Neural crest cell (in vitro differentiated cells): ENCODE measurements at regions not wholly inside any gene's neighbourhood (a gene's known extent, or its start where the extent isn't known, plus 50 kb on each side); places are given as distances from the start of the nearest gene placed in this dataset.

Source experiments
- DNase-seq: peaks from one replicate; pipeline ENCODE4 v3.0.0; 2021; ENCODE audit warnings: low read depth, mixed read lengths, low spot score
- H3K27ac Mint-ChIP-seq: one replicate; pipeline ENCODE4 v1.8.0; 2021; ENCODE audit warnings: mild to moderate bottlenecking, mixed read lengths; ENCODE audit not compliant: unreplicated experiment
- H3K27me3 Mint-ChIP-seq: 2 replicates; pipeline ENCODE4 v1.8.0; 2021; ENCODE audit warnings: low read depth, mild to moderate bottlenecking, mixed read lengths
- H3K36me3 Mint-ChIP-seq: 2 replicates; pipeline ENCODE4 v1.8.0; 2021; ENCODE audit warnings: low read depth, mild to moderate bottlenecking, mixed read lengths
- H3K4me1 Mint-ChIP-seq: 2 replicates; pipeline ENCODE4 v1.8.0; 2021; ENCODE audit warnings: mixed read lengths
- H3K4me3 Mint-ChIP-seq: one replicate; pipeline ENCODE4 v1.8.0; 2021; ENCODE audit warnings: mild to moderate bottlenecking, mixed read lengths
- H3K9me3 Mint-ChIP-seq: 2 replicates; pipeline ENCODE4 v1.8.0; 2021; ENCODE audit warnings: mixed read lengths
- TF ChIP-seq, protein P1 (sequence below): fragments of 200-600 bp; sonication (generic); conservative IDR thresholded peaks from 2 replicates; pipeline ENCODE4 v1.5.0; 2021; ENCODE audit warnings: antibody characterized with exemption, mild to moderate bottlenecking

DNA sequence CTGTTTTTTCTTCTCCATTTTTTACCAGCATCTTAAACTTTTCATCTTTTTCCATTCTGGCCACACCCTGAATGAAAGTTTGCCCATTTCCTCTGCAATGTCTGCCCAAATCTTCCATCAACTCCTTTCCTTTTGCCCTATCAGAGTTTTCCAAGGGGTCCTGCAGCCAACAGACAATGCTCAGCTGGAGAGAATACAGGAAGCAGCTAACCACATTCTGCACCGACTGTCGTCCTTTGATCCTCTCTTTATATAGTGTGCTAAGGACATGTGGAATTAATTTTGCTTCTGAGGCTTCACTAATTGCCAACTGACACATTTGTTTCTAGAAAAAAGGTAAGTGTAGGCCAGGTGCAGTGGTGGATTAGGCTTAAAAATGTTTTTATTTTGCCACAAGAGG is 50.5 kb upstream of the DLX2 start:
- Mint-ChIP-seq H3K27me3 (peaks cover 10% of the 10 kb centered on the region), H3K4me1 (peaks cover 3% of the 10 kb centered on the region), H3K36me3 (no peaks in the 10 kb centered on the region), H3K27ac (no peak overlapping the region), H3K9me3 (peaks cover 13% of the 10 kb centered on the region), H3K4me3 (no peak overlapping the region)
- TF ChIP-seq, protein P1, sequence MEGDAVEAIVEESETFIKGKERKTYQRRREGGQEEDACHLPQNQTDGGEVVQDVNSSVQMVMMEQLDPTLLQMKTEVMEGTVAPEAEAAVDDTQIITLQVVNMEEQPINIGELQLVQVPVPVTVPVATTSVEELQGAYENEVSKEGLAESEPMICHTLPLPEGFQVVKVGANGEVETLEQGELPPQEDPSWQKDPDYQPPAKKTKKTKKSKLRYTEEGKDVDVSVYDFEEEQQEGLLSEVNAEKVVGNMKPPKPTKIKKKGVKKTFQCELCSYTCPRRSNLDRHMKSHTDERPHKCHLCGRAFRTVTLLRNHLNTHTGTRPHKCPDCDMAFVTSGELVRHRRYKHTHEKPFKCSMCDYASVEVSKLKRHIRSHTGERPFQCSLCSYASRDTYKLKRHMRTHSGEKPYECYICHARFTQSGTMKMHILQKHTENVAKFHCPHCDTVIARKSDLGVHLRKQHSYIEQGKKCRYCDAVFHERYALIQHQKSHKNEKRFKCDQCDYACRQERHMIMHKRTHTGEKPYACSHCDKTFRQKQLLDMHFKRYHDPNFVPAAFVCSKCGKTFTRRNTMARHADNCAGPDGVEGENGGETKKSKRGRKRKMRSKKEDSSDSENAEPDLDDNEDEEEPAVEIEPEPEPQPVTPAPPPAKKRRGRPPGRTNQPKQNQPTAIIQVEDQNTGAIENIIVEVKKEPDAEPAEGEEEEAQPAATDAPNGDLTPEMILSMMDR: no peak
- DNase-seq: no peak

DNA sequence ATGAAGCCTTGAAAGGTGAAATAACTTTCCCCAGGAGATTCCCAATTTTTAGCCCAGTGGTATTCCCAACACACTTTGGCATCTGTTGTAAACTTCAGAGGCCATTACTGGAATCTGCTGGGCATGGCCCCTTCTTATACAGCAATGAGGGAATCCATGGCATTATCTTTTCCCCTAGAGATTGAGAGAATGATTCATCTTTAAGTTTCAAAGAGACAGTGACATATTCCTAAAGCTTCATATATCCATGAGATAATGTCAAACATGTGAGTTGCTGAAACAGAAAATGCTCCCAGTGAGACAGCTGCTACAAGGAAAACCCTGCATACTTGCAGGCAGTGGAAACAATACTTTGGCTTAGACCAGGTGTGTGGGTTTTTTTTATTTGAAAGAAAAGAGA is 51.1 kb upstream of the DLX2 start:
- Mint-ChIP-seq H3K4me1 (peaks cover 3% of the 10 kb centered on the region), H3K4me3 (no peak overlapping the region), H3K27me3 (peaks cover 8% of the 10 kb centered on the region), H3K27ac (no peak overlapping the region), H3K9me3 (peaks cover 13% of the 10 kb centered on the region), H3K36me3 (no peaks in the 10 kb centered on the region)
- TF ChIP-seq, protein P1: no peak
- no peak for DNase-seq

DNA sequence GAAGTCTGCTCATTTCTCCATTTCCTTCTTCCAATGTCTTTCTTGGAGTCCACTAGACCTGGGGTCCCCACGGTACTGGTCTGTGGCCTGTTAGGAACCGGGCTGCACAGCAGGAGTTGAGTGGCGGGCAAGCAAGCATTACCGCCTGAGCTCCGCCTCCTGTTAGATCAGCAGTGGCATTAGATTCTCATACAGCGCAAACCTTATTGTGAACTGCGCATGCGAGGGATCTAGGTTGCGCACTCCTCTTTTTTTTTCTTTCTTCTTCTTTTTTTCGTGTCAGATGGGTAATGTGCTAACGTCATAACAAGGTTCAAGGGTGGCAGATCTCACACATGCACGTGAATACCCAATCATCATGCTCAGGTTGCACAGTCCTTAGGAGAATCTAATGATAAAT is 53.1 kb upstream of the DLX2 start:
- TF ChIP-seq, protein P1: no peak
- H3K27ac Mint-ChIP-seq: no peak overlapping the region
- no peaks in the 10 kb centered on the region for H3K36me3 Mint-ChIP-seq
- H3K27me3 Mint-ChIP-seq: peaks cover 8% of the 10 kb centered on the region
- H3K4me3 Mint-ChIP-seq: no peak overlapping the region
- no peak for DNase-seq
- peaks cover 3% of the 10 kb centered on the region for H3K4me1 Mint-ChIP-seq
- H3K9me3 Mint-ChIP-seq: peaks cover 10% of the 10 kb centered on the region

DNA sequence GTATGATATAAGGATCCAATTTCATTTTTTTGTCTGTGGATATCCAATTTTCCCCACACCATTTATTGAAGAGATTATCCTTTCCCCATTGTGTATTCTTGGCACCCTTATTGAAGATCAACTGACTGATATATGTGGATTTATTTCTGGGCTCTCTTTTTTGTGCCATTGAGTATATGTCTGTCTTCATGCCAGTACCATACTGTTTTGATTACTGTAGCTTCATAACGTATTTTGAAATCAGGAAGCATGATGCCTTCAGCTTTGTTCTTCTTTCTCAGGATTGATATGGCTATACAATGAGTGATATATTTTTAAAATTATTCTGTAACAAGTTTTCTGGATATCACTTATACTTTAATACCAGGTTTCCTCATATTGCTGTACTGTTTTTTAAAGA is 58.1 kb upstream of the DLX2 start:
- Mint-ChIP-seq H3K4me3 (no peak overlapping the region), H3K27ac (no peak overlapping the region), H3K9me3 (peaks cover 4% of the 10 kb centered on the region), H3K4me1 (no peaks in the 10 kb centered on the region), H3K36me3 (no peaks in the 10 kb centered on the region), H3K27me3 (peaks cover 5% of the 10 kb centered on the region)
- TF ChIP-seq, protein P1: no peak
- no peak for DNase-seq

DNA sequence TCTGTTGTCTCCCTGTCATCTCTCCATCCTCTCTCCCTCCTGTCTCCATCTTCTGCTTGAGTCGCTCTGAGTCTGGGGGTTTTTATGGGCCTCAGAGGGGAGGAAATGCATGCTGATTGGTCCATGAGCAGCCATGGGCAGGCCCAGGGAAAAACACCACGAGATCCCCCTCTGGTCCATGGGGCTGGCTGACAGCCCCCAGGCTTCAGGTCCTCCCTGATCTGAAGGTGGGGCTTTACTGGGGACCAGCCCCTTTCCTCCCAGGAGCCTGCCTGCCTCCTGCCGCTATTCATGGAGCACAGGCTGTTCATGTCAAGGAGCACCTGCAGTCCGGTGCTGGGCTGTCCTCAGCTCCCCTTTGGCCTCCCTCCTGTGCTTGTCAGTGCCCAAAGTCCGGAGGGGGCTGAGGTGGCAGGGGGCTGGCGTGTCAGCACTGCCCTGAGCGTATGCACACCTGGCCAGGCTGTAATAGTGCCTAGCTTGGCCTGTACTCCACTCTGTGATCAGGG is 59.6 kb upstream of the DLX2 start:
- H3K27ac Mint-ChIP-seq: no peak overlapping the region
- H3K9me3 Mint-ChIP-seq: peaks cover 4% of the 10 kb centered on the region
- TF ChIP-seq, protein P1: no peak
- DNase-seq: no peak
- no peaks in the 10 kb centered on the region for H3K4me1 Mint-ChIP-seq
- no peak overlapping the region for H3K4me3 Mint-ChIP-seq
- H3K36me3 Mint-ChIP-seq: no peaks in the 10 kb centered on the region
- H3K27me3 Mint-ChIP-seq: peaks cover 3% of the 10 kb centered on the region
